ENCODE measurements at regions not wholly inside any gene's neighbourhood (a gene's known extent, or its start where the extent isn't known, plus 50 kb on each side); places are given as distances from the start of the nearest gene placed in this dataset.

DNA sequence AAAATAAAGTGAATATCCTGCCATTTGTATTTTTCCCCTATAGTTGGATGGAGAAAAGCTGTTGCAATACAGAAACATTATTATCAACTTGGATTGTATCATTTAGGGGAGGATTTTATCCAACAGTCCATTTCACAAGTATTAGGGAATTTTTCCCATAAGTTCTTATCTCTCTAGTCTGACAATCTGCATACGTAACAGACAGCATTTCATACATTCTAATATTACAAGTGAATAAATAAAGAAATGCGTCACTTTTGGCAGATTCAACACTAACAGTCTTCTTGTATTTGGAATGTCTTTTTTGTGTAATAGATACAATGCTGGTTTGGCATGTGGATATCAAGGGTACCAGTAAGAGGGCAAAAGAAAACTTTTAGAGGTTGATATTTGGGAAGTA is 795.3 kb upstream of the ARRDC4 start:
- TF ChIP-seq, protein P1, sequence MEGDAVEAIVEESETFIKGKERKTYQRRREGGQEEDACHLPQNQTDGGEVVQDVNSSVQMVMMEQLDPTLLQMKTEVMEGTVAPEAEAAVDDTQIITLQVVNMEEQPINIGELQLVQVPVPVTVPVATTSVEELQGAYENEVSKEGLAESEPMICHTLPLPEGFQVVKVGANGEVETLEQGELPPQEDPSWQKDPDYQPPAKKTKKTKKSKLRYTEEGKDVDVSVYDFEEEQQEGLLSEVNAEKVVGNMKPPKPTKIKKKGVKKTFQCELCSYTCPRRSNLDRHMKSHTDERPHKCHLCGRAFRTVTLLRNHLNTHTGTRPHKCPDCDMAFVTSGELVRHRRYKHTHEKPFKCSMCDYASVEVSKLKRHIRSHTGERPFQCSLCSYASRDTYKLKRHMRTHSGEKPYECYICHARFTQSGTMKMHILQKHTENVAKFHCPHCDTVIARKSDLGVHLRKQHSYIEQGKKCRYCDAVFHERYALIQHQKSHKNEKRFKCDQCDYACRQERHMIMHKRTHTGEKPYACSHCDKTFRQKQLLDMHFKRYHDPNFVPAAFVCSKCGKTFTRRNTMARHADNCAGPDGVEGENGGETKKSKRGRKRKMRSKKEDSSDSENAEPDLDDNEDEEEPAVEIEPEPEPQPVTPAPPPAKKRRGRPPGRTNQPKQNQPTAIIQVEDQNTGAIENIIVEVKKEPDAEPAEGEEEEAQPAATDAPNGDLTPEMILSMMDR (IDR thresholded peaks at IDR 0.05; ENCODE audit: low read depth, low read length, poor library complexity, severe bottlenecking), result no peak
- no peak for TF ChIP-seq EZH2phosphoT487 (IDR thresholded peaks at IDR 0.05; ENCODE audit: borderline replicate concordance, low read length)
